Gastroesophageal sphincter (tissue), 4 donors: ENCODE measurements at regions not wholly inside any gene's neighbourhood (a gene's known extent, or its start where the extent isn't known, plus 50 kb on each side); places are given as distances from the start of the nearest gene placed in this dataset.
"Not testable (repeated sequence)": the region's sequence is repeated elsewhere in the genome, so short reads cannot be mapped to it uniquely, and the experiment has no call there.

Experiments
- ATAC-seq: fragments of 150-250 bp; one replicate; pipeline ENCODE4 v1.9.1; 2016; ENCODE audit warnings: mild to moderate bottlenecking, moderate library complexity
- H3K27ac ChIP-seq, 4 donors: fragments of 200-600 bp; sonication (generic) in 3 of 4; 1 replicate in 3 of 4; 2 replicates in 1 of 4; pipeline ENCODE4 v1.5.1; 2016 to 2019
- H3K27me3 ChIP-seq: fragments of 200-600 bp; sonication (generic); one replicate; pipeline ENCODE4 v1.5.1; 2019
- H3K36me3 ChIP-seq, 2 donors: fragments of 200-600 bp; sonication (generic); one replicate each; pipeline ENCODE4 v1.5.1; 2019; ENCODE audit warnings: control low read depth in 1 of 2
- H3K4me1 ChIP-seq, 3 donors: fragments of 200-600 bp; sonication (generic); 1 replicate in 2 of 3; 2 replicates in 1 of 3; pipeline ENCODE4 v1.5.1; 2016 to 2019; ENCODE audit warnings: control low read depth in 2 of 3
- H3K4me3 ChIP-seq, 2 donors: fragments of 200-600 bp; sonication (generic); one replicate each; pipeline ENCODE4 v1.5.1; 2019; ENCODE audit warnings: mild to moderate bottlenecking in 1 of 2, moderate library complexity in 1 of 2
- H3K9me3 ChIP-seq, 3 donors: fragments of 200-600 bp; sonication (generic); one replicate each; pipeline ENCODE4 v1.5.1; 2017 to 2019; ENCODE audit warnings: control low read depth in 2 of 3
- CTCF ChIP-seq, 4 experiments: fragments of 200-600 bp in 2 of 4; fragments of 450-650 bp in 2 of 4; sonication (generic) in 1 of 4; IDR thresholded peaks; one replicate each; pipeline ENCODE4 v1.5.1; 2017 to 2019; ENCODE audit warnings: antibody characterized with exemption in 4 of 4, mild to moderate bottlenecking in 2 of 4, moderate library complexity in 2 of 4
- EP300 ChIP-seq: sonication (generic); formaldehyde crosslinking; IDR thresholded peaks from one replicate; pipeline ENCODE4 v1.6.1; 2017; ENCODE audit warnings: antibody characterized with exemption, mild to moderate bottlenecking
- POLR2A ChIP-seq, 2 donors: fragments of 450-650 bp; IDR thresholded peaks; one replicate each; pipeline ENCODE4 v1.6.1; 2017; ENCODE audit warnings: antibody characterized with exemption in 2 of 2, mild to moderate bottlenecking in 2 of 2, moderate library complexity in 1 of 2
- POLR2AphosphoS5 ChIP-seq: sonication (generic); formaldehyde crosslinking; IDR thresholded peaks from one replicate; pipeline ENCODE4 v1.6.1; 2017; ENCODE audit warnings: antibody characterized with exemption
- WGBS, 2 donors: methylation state at CpG; one replicate each; pipeline ENCODE4 v1.1.5; 2018; ENCODE audit warnings: low coverage in 1 of 2; 5-methylcytosine and 5-hydroxymethylcytosine counted together

DNA sequence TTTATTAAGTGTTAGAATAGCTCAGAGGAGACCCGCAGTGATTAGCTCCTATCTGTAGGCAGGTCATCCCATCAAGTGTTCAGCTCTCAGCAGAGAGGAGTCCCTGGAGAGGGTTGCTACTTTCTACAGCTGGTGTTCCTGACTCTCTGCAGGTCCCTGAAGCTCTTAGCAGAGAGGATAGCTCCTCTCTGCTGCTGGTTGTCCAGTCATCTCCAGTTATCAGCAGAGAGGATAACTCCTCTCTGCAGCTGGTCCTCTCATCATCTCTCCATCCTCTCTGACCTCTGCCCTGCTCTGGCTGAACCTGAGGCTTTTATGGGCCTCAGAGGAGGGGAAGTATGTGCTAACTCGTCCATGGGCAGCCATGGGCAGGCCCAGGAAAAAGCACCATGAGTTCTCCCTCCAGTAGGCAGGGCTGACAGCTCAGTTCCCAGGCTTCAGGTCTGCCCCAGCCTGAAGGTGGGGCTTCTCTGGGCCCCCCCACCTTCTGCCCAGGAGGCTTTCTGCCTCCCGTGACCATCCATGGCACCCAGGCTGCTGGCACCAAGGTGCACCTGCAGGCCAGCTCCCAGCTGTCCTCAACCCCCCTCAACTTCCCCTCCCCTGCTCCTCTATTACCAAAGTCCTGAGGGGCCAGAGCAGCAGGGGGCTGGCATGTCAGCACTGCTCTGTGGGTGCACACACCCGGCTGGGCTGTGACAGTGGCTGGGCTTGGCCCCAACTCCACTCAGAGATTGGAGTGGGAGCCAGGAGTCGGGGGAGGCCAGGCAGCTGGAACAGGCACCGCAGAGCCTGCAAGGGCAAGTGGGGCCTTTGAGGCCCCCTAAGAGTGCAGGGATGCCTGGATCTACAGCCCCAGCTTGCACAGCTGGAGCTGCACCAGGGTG is 98.9 kb upstream of the FRMD4B start:
- no peaks in the 10 kb centered on the region for H3K9me3 ChIP-seq
- ATAC-seq: no peak
- H3K4me1 ChIP-seq: no peaks in the 10 kb centered on the region
- no peaks in the 10 kb centered on the region for H3K36me3 ChIP-seq
- WGBS, 2 donors: 60 to 73% methylated on average over 1 to 3 of the region's 6 CpGs
- H3K27me3 ChIP-seq: no peaks in the 10 kb centered on the region
- no peak for TF ChIP-seq EP300
- TF ChIP-seq POLR2AphosphoS5: no peak
- no peak for TF ChIP-seq CTCF (IDR thresholded peaks at IDR 0.05)
- TF ChIP-seq POLR2A (IDR thresholded peaks at IDR 0.05): no peak
- H3K4me3 ChIP-seq: no peak overlapping the region
- H3K27ac ChIP-seq: no peak overlapping the region

DNA sequence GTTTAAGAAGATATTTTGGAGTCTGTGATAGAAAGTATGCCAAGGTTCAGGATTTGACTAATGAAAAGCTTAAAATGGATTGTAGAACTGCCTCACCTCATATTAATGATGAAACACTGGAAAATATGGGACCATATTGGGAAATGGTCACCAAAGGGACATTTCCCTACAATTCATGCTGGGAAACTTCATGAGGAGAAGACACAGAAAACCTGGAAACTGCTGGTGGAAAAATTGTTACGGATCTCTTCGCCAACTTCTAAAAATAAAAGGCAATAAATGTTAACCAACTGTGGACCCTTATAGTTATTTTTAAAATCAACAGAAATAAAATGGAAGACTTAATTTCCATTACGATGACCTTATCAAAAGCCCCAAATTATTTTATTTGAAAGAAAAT is 97.6 kb upstream of the FRMD4B start:
- no peaks in the 10 kb centered on the region for H3K9me3 ChIP-seq
- H3K27me3 ChIP-seq: no peaks in the 10 kb centered on the region
- WGBS, 2 donors: 72 to 90% methylated on average over 3 of the region's 3 CpGs
- H3K4me1 ChIP-seq: no peaks in the 10 kb centered on the region
- no peaks in the 10 kb centered on the region for H3K36me3 ChIP-seq
- H3K27ac ChIP-seq: no peak overlapping the region
- no peak for ATAC-seq
- no peak overlapping the region for H3K4me3 ChIP-seq
- TF ChIP-seq EP300 (no peak), POLR2AphosphoS5 (no peak), POLR2A (IDR thresholded peaks at IDR 0.05) (no peak), CTCF (IDR thresholded peaks at IDR 0.05) (no peak)

- not testable (repeated sequence) for H3K27ac ChIP-seq, H3K4me3 ChIP-seq, H3K36me3 ChIP-seq, H3K4me1 ChIP-seq, ATAC-seq, H3K9me3 ChIP-seq, H3K27me3 ChIP-seq
- 92 to 100% methylated on average over 4 to 11 of the region's 16 CpGs for WGBS, 2 donors
Observed at GRCh38 chr3:69480986-69481385, 95.1 kb upstream of the FRMD4B start.

- H3K36me3 ChIP-seq: no peaks in the 10 kb centered on the region
- WGBS, 2 donors: 50% methylated on average over 1 of the region's 1 CpG; no CpG with 5 or more reads in 1 of the 2 donors
- TF ChIP-seq POLR2A (IDR thresholded peaks at IDR 0.05) (no peak), POLR2AphosphoS5 (no peak), EP300 (no peak), CTCF (IDR thresholded peaks at IDR 0.05) (no peak)
- no peaks in the 10 kb centered on the region for H3K9me3 ChIP-seq
- H3K27ac ChIP-seq: no peak overlapping the region
- no peaks in the 10 kb centered on the region for H3K4me1 ChIP-seq
- no peaks in the 10 kb centered on the region for H3K27me3 ChIP-seq
- ATAC-seq: peak; percentile 39
- H3K4me3 ChIP-seq: no peak overlapping the region
Observed at GRCh38 chr3:69474186-69474585, 88.3 kb upstream of the FRMD4B start.

- H3K4me1 ChIP-seq: no peaks in the 10 kb centered on the region
- no peaks in the 10 kb centered on the region for H3K27me3 ChIP-seq
- H3K4me3 ChIP-seq: no peak overlapping the region
- H3K27ac ChIP-seq: no peak overlapping the region
- TF ChIP-seq CTCF (IDR thresholded peaks at IDR 0.05) (no peak), POLR2AphosphoS5 (no peak), POLR2A (IDR thresholded peaks at IDR 0.05) (no peak), EP300 (no peak)
- no peak for ATAC-seq
- H3K9me3 ChIP-seq: no peaks in the 10 kb centered on the region
- no peaks in the 10 kb centered on the region for H3K36me3 ChIP-seq
- WGBS, 2 donors: 67 to 78% methylated on average over 1 of the region's 1 CpG
Observed at GRCh38 chr3:69472093-69472492, 86.2 kb upstream of the FRMD4B start.
